LNCAP (cell line): ENCODE measurements at regions not wholly inside any gene's neighbourhood (a gene's known extent, or its start where the extent isn't known, plus 50 kb on each side); places are given as distances from the start of the nearest gene placed in this dataset.

Experiments used
- CTCF ChIP-seq: fragments of 450-650 bp; IDR thresholded peaks from 2 replicates; pipeline ENCODE4 v1.5.1; 2017; ENCODE audit warnings: mild to moderate bottlenecking

- no peak for TF ChIP-seq CTCF
These were observed 222.3 kb upstream of the HS3ST1 start for GRCh38 chr4:11650801-11651596.

- TF ChIP-seq CTCF: no peak
These were observed 218.7 kb upstream of the HS3ST1 start for GRCh38 chr4:11647433-11647832.

- TF ChIP-seq CTCF: no peak
These were observed 211.9 kb upstream of the HS3ST1 start for GRCh38 chr4:11640584-11640983.

- TF ChIP-seq CTCF: no peak
These were observed 207.9 kb upstream of the HS3ST1 start for GRCh38 chr4:11636551-11636950.

- TF ChIP-seq CTCF: no peak
These were observed 207.3 kb upstream of the HS3ST1 start for GRCh38 chr4:11636031-11636430.

- no peak for TF ChIP-seq CTCF
These were observed 206.6 kb upstream of the HS3ST1 start for GRCh38 chr4:11635342-11635741.

- TF ChIP-seq CTCF: no peak
These were observed 205.6 kb upstream of the HS3ST1 start for GRCh38 chr4:11634283-11634682.

GRCh38 chr4:11633430-11633829 lies 204.7 kb upstream of the HS3ST1 start:
- no peak for TF ChIP-seq CTCF
